ENCODE measurements at regions not wholly inside any gene's neighbourhood (a gene's known extent, or its start where the extent isn't known, plus 50 kb on each side); places are given as distances from the start of the nearest gene placed in this dataset.

GRCh38 chr6:139603581-139603980 is 229.1 kb upstream of the CITED2 start:
- H3K27me3 ChIP-seq = no peaks in the 10 kb centered on the region
- DNase-seq = no peak
- WGBS, 2 donors = 19 to 26% methylated on average over 2 of the region's 2 CpGs
- H3K36me3 ChIP-seq (ENCODE audit: low read depth, missing control alignments) = no peaks in the 10 kb centered on the region
- intact Hi-C loops (cut with DNase I; ENCODE audit: low total_unique reads) = no loop called here
- H3K4me3 ChIP-seq = no peak overlapping the region
- peaks cover 6% of the 10 kb centered on the region for H3K4me1 ChIP-seq
- no peak for TF ChIP-seq CTCF (IDR thresholded peaks at IDR 0.05)
- TF ChIP-seq POLR2A (IDR thresholded peaks at IDR 0.05) = no peak
- no peaks in the 10 kb centered on the region for H3K9me3 ChIP-seq
- H3K27ac ChIP-seq = no peak overlapping the region

GRCh38 chr6:139602577-139602976 is 228.1 kb upstream of the CITED2 start:
- no peak for DNase-seq
- no peak for TF ChIP-seq CTCF (IDR thresholded peaks at IDR 0.05)
- TF ChIP-seq POLR2A (IDR thresholded peaks at IDR 0.05) = no peak
- Histone ChIP-seq H3K27me3 (no peaks in the 10 kb centered on the region), H3K36me3 (ENCODE audit: low read depth, missing control alignments) (no peaks in the 10 kb centered on the region), H3K4me3 (no peak overlapping the region), H3K4me1 (peaks cover 14% of the 10 kb centered on the region), H3K27ac (no peak overlapping the region), H3K9me3 (no peaks in the 10 kb centered on the region)
- intact Hi-C loops (cut with DNase I; ENCODE audit: low total_unique reads) = no loop called here
- WGBS, 2 donors = 86 to 89% methylated on average over 2 of the region's 2 CpGs

- intact Hi-C loops (cut with DNase I; ENCODE audit: low total_unique reads) = no loop called here
- Histone ChIP-seq H3K4me1 (peaks cover 19% of the 10 kb centered on the region), H3K27ac (no peak overlapping the region), H3K36me3 (ENCODE audit: low read depth, missing control alignments) (no peaks in the 10 kb centered on the region), H3K27me3 (no peaks in the 10 kb centered on the region), H3K9me3 (no peaks in the 10 kb centered on the region), H3K4me3 (no peak overlapping the region)
- WGBS, 2 donors = 83 to 95% methylated on average over 2 of the region's 2 CpGs
- no peak for DNase-seq
- no peak for TF ChIP-seq CTCF (IDR thresholded peaks at IDR 0.05)
- no peak for TF ChIP-seq POLR2A (IDR thresholded peaks at IDR 0.05)
Observed at GRCh38 chr6:139600919-139601475, 226.5 kb upstream of the CITED2 start.

GRCh38 chr6:139600343-139600742 is 225.9 kb upstream of the CITED2 start:
- intact Hi-C loops (cut with DNase I; ENCODE audit: low total_unique reads) = no loop called here
- H3K36me3 ChIP-seq (ENCODE audit: low read depth, missing control alignments) = no peaks in the 10 kb centered on the region
- H3K9me3 ChIP-seq = no peaks in the 10 kb centered on the region
- no peak overlapping the region for H3K27ac ChIP-seq
- WGBS, 2 donors = 96 to 98% methylated on average over 3 of the region's 3 CpGs
- DNase-seq = no peak
- no peaks in the 10 kb centered on the region for H3K27me3 ChIP-seq
- no peak overlapping the region for H3K4me3 ChIP-seq
- peaks cover 22% of the 10 kb centered on the region for H3K4me1 ChIP-seq
- no peak for TF ChIP-seq POLR2A (IDR thresholded peaks at IDR 0.05)
- TF ChIP-seq CTCF (IDR thresholded peaks at IDR 0.05) = no peak
